ENCODE measurements at regions not wholly inside any gene's neighbourhood (a gene's known extent, or its start where the extent isn't known, plus 50 kb on each side); places are given as distances from the start of the nearest gene placed in this dataset.
A peak's percentile ranks its signal among the peaks of the same experiment; 100 is the strongest.

DNA sequence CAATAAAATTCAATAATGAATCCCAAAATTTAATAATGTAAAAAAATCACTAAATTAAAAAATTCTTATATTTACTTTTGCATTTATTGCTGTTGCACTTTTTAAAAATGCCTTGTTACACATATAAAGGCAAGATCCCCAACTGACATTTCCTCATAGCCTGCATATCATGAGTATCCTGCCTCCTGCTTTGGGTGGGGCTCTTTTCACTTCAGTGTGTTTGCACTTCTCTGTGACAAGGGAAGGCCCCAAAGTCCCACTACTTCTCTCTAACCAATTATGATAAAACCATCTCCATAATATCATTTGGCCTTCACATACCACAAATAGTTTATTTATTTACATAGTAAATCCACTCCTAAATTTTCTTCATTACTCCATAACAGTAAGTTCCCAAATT is 446.1 kb upstream of the MARCKS start:
- H3K9me3 ChIP-seq (ENCODE audit: low read depth): no peaks in the 10 kb centered on the region
- no peak overlapping the region for H3K27ac ChIP-seq
- H3K36me3 ChIP-seq: no peaks in the 10 kb centered on the region
- H3K27me3 ChIP-seq: no peaks in the 10 kb centered on the region
- H3K4me3 ChIP-seq: no peak overlapping the region
- H3K4me1 ChIP-seq (ENCODE audit: low read depth): peaks cover 31% of the 10 kb centered on the region
- TF ChIP-seq, protein P1, sequence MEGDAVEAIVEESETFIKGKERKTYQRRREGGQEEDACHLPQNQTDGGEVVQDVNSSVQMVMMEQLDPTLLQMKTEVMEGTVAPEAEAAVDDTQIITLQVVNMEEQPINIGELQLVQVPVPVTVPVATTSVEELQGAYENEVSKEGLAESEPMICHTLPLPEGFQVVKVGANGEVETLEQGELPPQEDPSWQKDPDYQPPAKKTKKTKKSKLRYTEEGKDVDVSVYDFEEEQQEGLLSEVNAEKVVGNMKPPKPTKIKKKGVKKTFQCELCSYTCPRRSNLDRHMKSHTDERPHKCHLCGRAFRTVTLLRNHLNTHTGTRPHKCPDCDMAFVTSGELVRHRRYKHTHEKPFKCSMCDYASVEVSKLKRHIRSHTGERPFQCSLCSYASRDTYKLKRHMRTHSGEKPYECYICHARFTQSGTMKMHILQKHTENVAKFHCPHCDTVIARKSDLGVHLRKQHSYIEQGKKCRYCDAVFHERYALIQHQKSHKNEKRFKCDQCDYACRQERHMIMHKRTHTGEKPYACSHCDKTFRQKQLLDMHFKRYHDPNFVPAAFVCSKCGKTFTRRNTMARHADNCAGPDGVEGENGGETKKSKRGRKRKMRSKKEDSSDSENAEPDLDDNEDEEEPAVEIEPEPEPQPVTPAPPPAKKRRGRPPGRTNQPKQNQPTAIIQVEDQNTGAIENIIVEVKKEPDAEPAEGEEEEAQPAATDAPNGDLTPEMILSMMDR (IDR thresholded peaks at IDR 0.05; ENCODE audit: low read depth, low read length): no peak
- DNase-seq (ENCODE audit: low read depth in 1 of 2, low spot score in 1 of 2): peak in 1 of 2 donors; percentile 16

DNA sequence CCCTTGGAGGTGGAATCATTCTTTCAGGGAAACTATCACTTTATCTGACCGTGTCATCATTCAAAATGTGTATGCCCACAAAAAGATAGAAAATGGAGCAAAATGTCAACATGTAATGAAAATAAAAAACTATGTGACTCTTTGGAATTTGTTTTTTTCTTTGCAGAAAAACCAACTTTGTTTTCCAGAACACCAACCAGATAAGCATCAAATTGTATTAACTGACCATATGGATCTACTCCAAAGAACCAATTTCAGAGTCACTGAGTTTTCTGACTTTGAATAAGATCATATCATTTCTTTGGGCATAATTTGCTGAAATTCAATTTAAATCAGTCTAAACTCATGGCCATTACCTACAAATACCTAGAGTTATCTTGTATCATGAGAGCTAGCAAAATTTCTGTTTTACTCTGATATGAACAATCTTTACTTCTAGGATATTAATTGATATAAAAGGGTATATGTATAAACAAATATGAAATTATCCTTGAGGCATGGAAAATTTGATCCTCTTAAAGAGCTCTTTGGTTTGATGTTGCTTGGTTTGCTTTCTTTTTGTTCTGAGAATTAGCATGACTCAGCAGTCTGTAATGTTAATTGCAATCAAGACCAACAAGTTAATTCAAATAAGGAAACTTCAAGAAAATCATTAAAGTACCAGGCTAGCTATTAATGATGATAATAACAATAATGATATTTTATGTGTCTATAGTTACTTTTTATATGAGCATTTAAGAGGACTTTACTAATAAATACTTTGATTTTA is 444.4 kb upstream of the MARCKS start:
- Histone ChIP-seq H3K9me3 (ENCODE audit: low read depth) (no peaks in the 10 kb centered on the region), H3K36me3 (no peaks in the 10 kb centered on the region), H3K4me1 (ENCODE audit: low read depth) (peaks cover 31% of the 10 kb centered on the region), H3K4me3 (no peak overlapping the region), H3K27me3 (no peaks in the 10 kb centered on the region), H3K27ac (no peak overlapping the region)
- TF ChIP-seq, protein P1 (IDR thresholded peaks at IDR 0.05; ENCODE audit: low read depth, low read length): no peak
- no peak for DNase-seq (ENCODE audit: low read depth in 1 of 2, low spot score in 1 of 2)

DNA sequence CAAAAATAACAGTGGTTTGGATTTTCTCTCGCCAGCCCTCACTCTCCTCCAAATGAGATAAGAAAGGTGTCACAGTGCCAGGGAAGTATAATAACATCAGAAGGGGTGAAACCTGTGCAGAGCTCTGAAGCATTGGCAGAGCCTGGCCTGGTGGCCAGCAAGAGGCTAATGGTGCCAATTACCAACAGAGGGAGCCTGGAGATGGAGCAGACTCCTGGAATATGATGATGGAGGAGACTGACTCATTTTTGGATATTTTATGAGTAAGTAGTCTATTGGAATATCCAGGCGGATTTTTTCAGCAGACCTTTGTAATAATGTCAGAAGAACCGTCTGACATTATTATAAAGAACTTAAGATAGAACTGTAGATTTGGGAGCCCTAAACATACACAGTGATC is 442.6 kb upstream of the MARCKS start:
- Histone ChIP-seq H3K4me3 (no peak overlapping the region), H3K9me3 (ENCODE audit: low read depth) (no peaks in the 10 kb centered on the region), H3K36me3 (no peaks in the 10 kb centered on the region), H3K4me1 (ENCODE audit: low read depth) (peaks cover 31% of the 10 kb centered on the region), H3K27ac (no peak overlapping the region), H3K27me3 (peaks cover 5% of the 10 kb centered on the region)
- DNase-seq (ENCODE audit: low read depth in 1 of 2, low spot score in 1 of 2): peak; percentile 36 to 78
- TF ChIP-seq, protein P1 (IDR thresholded peaks at IDR 0.05; ENCODE audit: low read depth, low read length): peak; percentile 71

DNA sequence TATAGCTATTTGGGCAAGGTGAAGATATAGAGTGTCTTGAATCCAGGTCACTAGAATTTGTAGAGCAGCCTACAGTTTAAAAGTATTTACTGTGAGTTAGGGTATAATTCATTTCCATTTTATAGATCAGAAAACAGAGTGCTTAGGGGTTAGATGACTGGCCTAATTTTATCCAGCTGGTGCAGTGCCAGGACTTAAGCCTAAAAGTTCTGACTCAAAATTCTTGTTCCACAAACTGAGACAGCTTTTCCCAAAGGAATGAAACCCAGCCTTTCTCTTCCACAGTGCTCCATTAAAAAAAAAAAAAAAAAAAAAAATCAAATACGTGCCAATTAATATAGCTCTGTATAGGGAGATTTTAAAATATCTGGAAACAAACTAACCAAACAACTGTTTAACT is 441.0 kb upstream of the MARCKS start:
- Histone ChIP-seq H3K36me3 (no peaks in the 10 kb centered on the region), H3K27ac (no peak overlapping the region), H3K9me3 (ENCODE audit: low read depth) (no peaks in the 10 kb centered on the region), H3K27me3 (peaks cover 5% of the 10 kb centered on the region), H3K4me1 (ENCODE audit: low read depth) (peaks cover 24% of the 10 kb centered on the region), H3K4me3 (no peak overlapping the region)
- TF ChIP-seq, protein P1 (IDR thresholded peaks at IDR 0.05; ENCODE audit: low read depth, low read length): no peak
- DNase-seq (ENCODE audit: low read depth in 1 of 2, low spot score in 1 of 2): no peak

DNA sequence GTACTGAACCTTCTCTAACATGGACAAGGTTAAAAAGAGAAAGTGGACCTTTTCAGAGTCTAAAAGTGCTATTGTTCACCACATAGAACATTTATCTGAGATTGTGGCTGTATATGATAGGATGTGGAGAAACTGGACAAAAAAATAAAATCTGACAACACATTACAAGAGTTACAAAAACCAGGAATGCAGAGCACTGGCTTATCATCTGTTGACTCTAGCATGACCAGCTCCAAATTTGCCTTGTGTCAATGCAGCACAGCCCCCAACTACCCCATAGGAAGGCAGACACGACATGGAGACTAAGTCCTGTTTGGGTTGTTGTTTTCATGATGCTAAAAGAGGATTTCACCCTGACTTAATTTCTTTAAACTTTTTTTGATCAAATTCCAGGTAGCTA is 436.9 kb upstream of the MARCKS start:
- H3K36me3 ChIP-seq: no peaks in the 10 kb centered on the region
- no peak for DNase-seq (ENCODE audit: low read depth in 1 of 2, low spot score in 1 of 2)
- peaks cover 12% of the 10 kb centered on the region for H3K27me3 ChIP-seq
- H3K4me1 ChIP-seq (ENCODE audit: low read depth): no peaks in the 10 kb centered on the region
- no peak overlapping the region for H3K4me3 ChIP-seq
- no peak overlapping the region for H3K27ac ChIP-seq
- TF ChIP-seq, protein P1 (IDR thresholded peaks at IDR 0.05; ENCODE audit: low read depth, low read length): no peak
- no peaks in the 10 kb centered on the region for H3K9me3 ChIP-seq (ENCODE audit: low read depth)
